Spleen (tissue), 11 donors: ENCODE measurements at regions not wholly inside any gene's neighbourhood (a gene's known extent, or its start where the extent isn't known, plus 50 kb on each side); places are given as distances from the start of the nearest gene placed in this dataset.

Experiments
- DNase-seq: peaks from one replicate; pipeline ENCODE4 v3.0.0-alpha.2; 2020
- H3K27ac ChIP-seq, 8 donors: fragments of 200-600 bp; sonication (generic) in 7 of 8; 1 replicate in 4 of 8; 2 replicates in 4 of 8; pipeline versions ENCODE4 v1.5.0 to v1.8.0; 2016 to 2021; ENCODE audit warnings: inconsistent platforms in 4 of 8, mild to moderate bottlenecking in 4 of 8, moderate library complexity in 1 of 8
- H3K27me3 ChIP-seq, 7 donors: fragments of 200-600 bp; sonication (generic) in 6 of 7; replicated peaks in 1 of 7; 1 replicate in 4 of 7; 2 replicates in 3 of 7; pipeline versions ENCODE4 v1.5.0 to v1.8.0; 2016 to 2021; ENCODE audit warnings: inconsistent platforms in 3 of 7, mild to moderate bottlenecking in 1 of 7
- H3K36me3 ChIP-seq, 6 donors: fragments of 200-600 bp; sonication (generic) in 5 of 6; 1 replicate in 4 of 6; 2 replicates in 2 of 6; pipeline versions ENCODE4 v1.5.0 to v1.8.0; 2016 to 2021; ENCODE audit warnings: inconsistent platforms in 2 of 6
- H3K4me1 ChIP-seq, 6 donors: fragments of 200-600 bp; sonication (generic) in 5 of 6; 1 replicate in 3 of 6; 2 replicates in 3 of 6; pipeline versions ENCODE4 v1.5.0 to v1.8.0; 2016 to 2021; ENCODE audit warnings: inconsistent platforms in 3 of 6
- H3K4me3 ChIP-seq, 8 donors: fragments of 200-600 bp; sonication (generic) in 7 of 8; 1 replicate in 4 of 8; 2 replicates in 4 of 8; pipeline versions ENCODE4 v1.5.0 to v1.8.0; 2016 to 2021; ENCODE audit warnings: inconsistent platforms in 4 of 8, mild to moderate bottlenecking in 4 of 8, moderate library complexity in 2 of 8
- H3K9me3 ChIP-seq, 8 donors: fragments of 200-600 bp; sonication (generic) in 7 of 8; 1 replicate in 4 of 8; 2 replicates in 4 of 8; pipeline versions ENCODE4 v1.5.0 to v1.8.0; 2016 to 2021; ENCODE audit warnings: inconsistent platforms in 4 of 8
- CTCF ChIP-seq, 11 experiments: fragments of 200-600 bp in 7 of 11; fragments of 450-650 bp in 4 of 11; sonication (generic) in 4 of 11; IDR thresholded peaks in 8 of 11; conservative IDR thresholded peaks in 3 of 11; 1 replicate in 7 of 11; 2 replicates in 4 of 11; pipeline versions ENCODE4 v1.4.0 to v1.8.0; 2016 to 2021; ENCODE audit warnings: antibody characterized with exemption in 11 of 11, inconsistent platforms in 4 of 11, mild to moderate bottlenecking in 1 of 11
- POLR2A ChIP-seq, 3 donors: fragments of 450-650 bp; IDR thresholded peaks; one replicate each; pipeline ENCODE4 v1.5.1; 2017; ENCODE audit warnings: antibody characterized with exemption in 3 of 3, mild to moderate bottlenecking in 1 of 3
- POLR2AphosphoS5 ChIP-seq, 3 donors: sonication (generic); formaldehyde crosslinking; IDR thresholded peaks; one replicate each; pipeline ENCODE4 v1.5.1; 2017; ENCODE audit warnings: antibody characterized with exemption in 3 of 3
- WGBS, 5 donors: extraction: QIAGEN DNeasy Blood & Tissue Kit in 3 of 5; methylation state at CpG; one replicate each; pipeline versions ENCODE4 v1.1.5 to v1.1.7; 2013 to 2018; 5-methylcytosine and 5-hydroxymethylcytosine counted together
- intact Hi-C: fragments of 100-400 bp; cut with DNase I; formaldehyde crosslinking; loops from one replicate; pipeline ENCODE4 v1.15.0; 2023; ENCODE audit warnings: low total_unique reads
- donor health status: healthy with polysubstance abuse.
- donor health status: DM: no; HTN: no; CAD: no; lungs with moderate emphysema.
- donor health status: DM: no; HTN: no; CAD: no.
- donor health status: Bipolar disorder and iron deficiency.
- donor health status: healthy.
- donor health status: DM: no; HTN: no; CAD: no.
- donor health status: DM: yes; HTN: yes; CAD: no.

GRCh38 chr7:67422601-67423000, 426.0 kb downstream of the TYW1 start:
- Histone ChIP-seq H3K36me3 (no peaks in the 10 kb centered on the region), H3K4me3 (no peak overlapping the region)

GRCh38 chr7:67423065-67423464, 426.4 kb downstream of the TYW1 start:
- intact Hi-C loops: no loop called here
- Histone ChIP-seq H3K27ac (no peak overlapping the region), H3K36me3 (no peaks in the 10 kb centered on the region), H3K9me3 (peaks cover 0 to 2% (median 0%) of the 10 kb centered on the region in 8 donors), H3K4me1 (no peaks in the 10 kb centered on the region), H3K4me3 (no peak overlapping the region), H3K27me3 (no peaks in the 10 kb centered on the region)
- 52 to 83% (median 76%) methylated on average over 8 to 9 of the region's 9 CpGs for WGBS, 5 donors
- TF ChIP-seq POLR2A (IDR thresholded peaks at IDR 0.05): no peak
- TF ChIP-seq POLR2AphosphoS5 (IDR thresholded peaks at IDR 0.05): no peak
- TF ChIP-seq CTCF (IDR thresholded peaks at IDR 0.05 in 8 of 11, conservative IDR thresholded peaks at IDR 0.05 in 3 of 11): no peak
- peak; percentile 12 for DNase-seq

More at GRCh38 chr7:67422601-67423000, 426.0 kb downstream of the TYW1 start:
- no peaks in the 10 kb centered on the region for H3K27me3 ChIP-seq
- H3K4me1 ChIP-seq: no peaks in the 10 kb centered on the region
- intact Hi-C loops: no loop called here
- no peak for TF ChIP-seq CTCF (IDR thresholded peaks at IDR 0.05 in 8 of 11, conservative IDR thresholded peaks at IDR 0.05 in 3 of 11)
- TF ChIP-seq POLR2A (IDR thresholded peaks at IDR 0.05): no peak
- TF ChIP-seq POLR2AphosphoS5 (IDR thresholded peaks at IDR 0.05): no peak
- DNase-seq: peak; percentile 29
- H3K9me3 ChIP-seq: peaks cover 0 to 7% (median 0%) of the 10 kb centered on the region in 8 donors
- 83 to 95% (median 88%) methylated on average over 7 of the region's 7 CpGs for WGBS, 5 donors
- H3K27ac ChIP-seq: no peak overlapping the region

GRCh38 chr7:67426654-67427053, 430.0 kb downstream of the TYW1 start:
- Histone ChIP-seq H3K27ac (no peak overlapping the region), H3K27me3 (no peaks in the 10 kb centered on the region), H3K4me1 (no peaks in the 10 kb centered on the region), H3K4me3 (no peak overlapping the region), H3K9me3 (peaks cover 0 to 5% (median 0%) of the 10 kb centered on the region in 8 donors), H3K36me3 (no peaks in the 10 kb centered on the region)
- no peak for DNase-seq
- 63 to 100% (median 85%) methylated on average over 1 to 3 of the region's 3 CpGs for WGBS, 5 donors
- intact Hi-C loops: no loop called here
- no peak for TF ChIP-seq POLR2A (IDR thresholded peaks at IDR 0.05)
- no peak for TF ChIP-seq POLR2AphosphoS5 (IDR thresholded peaks at IDR 0.05)
- no peak for TF ChIP-seq CTCF (IDR thresholded peaks at IDR 0.05 in 8 of 11, conservative IDR thresholded peaks at IDR 0.05 in 3 of 11)

GRCh38 chr7:67429735-67430134, 433.1 kb downstream of the TYW1 start:
- TF ChIP-seq POLR2A (IDR thresholded peaks at IDR 0.05) (no peak), POLR2AphosphoS5 (IDR thresholded peaks at IDR 0.05) (no peak), CTCF (IDR thresholded peaks at IDR 0.05 in 8 of 11, conservative IDR thresholded peaks at IDR 0.05 in 3 of 11) (no peak)
- no peaks in the 10 kb centered on the region for H3K36me3 ChIP-seq
- H3K27ac ChIP-seq: no peak overlapping the region
- intact Hi-C loops: no loop called here
- no peak overlapping the region for H3K4me3 ChIP-seq
- H3K4me1 ChIP-seq: no peaks in the 10 kb centered on the region
- 86 to 93% (median 89%) methylated on average over 4 of the region's 4 CpGs for WGBS, 5 donors
- DNase-seq: peak; percentile 7
- peaks cover 0 to 31% (median 14%) of the 10 kb centered on the region in 8 donors for H3K9me3 ChIP-seq
- H3K27me3 ChIP-seq: no peaks in the 10 kb centered on the region
